ENCODE measurements at regions not wholly inside any gene's neighbourhood (a gene's known extent, or its start where the extent isn't known, plus 50 kb on each side); places are given as distances from the start of the nearest gene placed in this dataset.

DNA sequence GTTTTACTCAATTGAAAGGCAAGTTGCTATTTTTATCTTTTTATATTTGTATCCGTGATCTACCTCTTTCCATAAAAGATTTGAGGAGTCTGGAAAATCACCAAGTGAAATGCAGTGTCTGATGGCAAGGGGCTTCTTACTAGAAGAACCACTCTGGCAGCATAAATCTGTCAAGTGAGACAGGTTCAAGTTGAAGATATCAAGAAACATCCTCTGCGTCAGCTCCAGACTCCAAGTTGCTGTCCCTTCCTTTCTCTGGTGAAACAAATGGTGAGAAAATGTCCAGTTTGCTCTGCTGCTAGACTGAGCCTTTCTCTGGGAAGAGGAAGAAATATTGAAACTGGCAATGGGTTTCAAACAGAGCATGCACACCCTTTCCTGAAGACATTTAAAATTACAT, 411.2 kb downstream of the PLPP3 start:
- FAIRE-seq (no peak), DNase-seq (ENCODE audit: low read depth in 1 of 2, low spot score in 2 of 2) (no peak)
- Histone ChIP-seq H3K9ac (replicated peaks in 1 of 4; ENCODE audit: extremely low read depth in 1 of 4, low read depth in 3 of 4, low read length in 3 of 4) (no peak overlapping the region), H4K8ac (ENCODE audit: extremely low read depth, insufficient read depth, low read length) (no peak overlapping the region), H3K14ac (ENCODE audit: insufficient read length) (no peak overlapping the region), H3K4me2 (ENCODE audit: insufficient read depth in 1 of 2, low read depth in 2 of 2, low read length in 2 of 2) (no peak overlapping the region), H3K4ac (replicated peaks; ENCODE audit: insufficient read length, low read depth, low read length) (no peak overlapping the region), H3K56ac (replicated peaks; ENCODE audit: insufficient read length, low read depth, low read length) (no peak overlapping the region), H3K23me2 (ENCODE audit: low read depth, low read length) (no peaks in the 10 kb centered on the region), H2BK12ac (ENCODE audit: low read depth, low read length) (no peak overlapping the region), H4K91ac (replicated peaks; ENCODE audit: insufficient read length, low read length) (no peak overlapping the region), H3K23ac (ENCODE audit: insufficient read length) (no peak overlapping the region), H4K20me1 (replicated peaks in 1 of 2; ENCODE audit: control insufficient read depth in 1 of 2, insufficient read depth in 2 of 2, low read length in 2 of 2) (no peaks in the 10 kb centered on the region), H3K4me3 (ENCODE audit: extremely low read depth in 1 of 4, insufficient read depth in 2 of 4, low read depth in 3 of 4, low read length in 4 of 4) (no peak overlapping the region), H2BK15ac (ENCODE audit: low read length) (no peak overlapping the region), H3K36me3 (ENCODE audit: control insufficient read depth in 2 of 4, insufficient read depth in 4 of 4, low read length in 3 of 4) (no peaks in the 10 kb centered on the region), H2AK5ac (ENCODE audit: low read depth, low read length) (no peak overlapping the region), H3K79me1 (ENCODE audit: low read depth, low read length) (no peaks in the 10 kb centered on the region), H3K9me3 (ENCODE audit: insufficient read depth in 2 of 2, low read depth in 1 of 2, low read length in 1 of 2) (no peaks in the 10 kb centered on the region), H4K5ac (ENCODE audit: insufficient read length, low read depth, low read length) (no peak overlapping the region), H3K27me3 (replicated peaks in 1 of 4; ENCODE audit: control insufficient read depth in 3 of 4, extremely low read depth in 1 of 4, insufficient read depth in 3 of 4, low read length in 3 of 4) (no peaks in the 10 kb centered on the region), H2BK20ac (ENCODE audit: low read length) (no peak overlapping the region; the same call in 1 of the 2 replicates), H2AFZ (ENCODE audit: low read length) (no peak overlapping the region), H3K79me2 (ENCODE audit: control insufficient read depth in 1 of 2, insufficient read depth in 2 of 2, low read length in 2 of 2) (no peaks in the 10 kb centered on the region), H3K18ac (ENCODE audit: extremely low read depth, low read length) (no peak overlapping the region), H3K27ac (ENCODE audit: low read depth, low read length) (no peak overlapping the region), H2BK5ac (ENCODE audit: low read depth, low read length) (no peak overlapping the region), H3K4me1 (replicated peaks in 1 of 4; ENCODE audit: control insufficient read depth in 3 of 4, insufficient read depth in 4 of 4, low read length in 3 of 4) (peaks cover 0 to 5% (median 3%) of the 10 kb centered on the region in 4 experiments; a peak in 3 of 7 replicates), H2BK120ac (replicated peaks; ENCODE audit: low read depth, low read length) (no peak overlapping the region)
- 88% methylated on average over 2 of the region's 2 CpGs; no CpG with 5 or more reads in 1 of the 2 experiments for WGBS, 2 experiments (ENCODE audit: extremely low coverage in 1 of 2, insufficient coverage in 1 of 2, insufficient read length in 1 of 2, insufficient replicate concordance in 2 of 2, low coverage in 1 of 2, low lambda C conversion rate in 2 of 2, missing lambda C conversion rate in 1 of 2)
- POLR2A ChIA-PET (ENCODE audit: partially characterized antibody), result no interaction called here
- TF ChIP-seq SUZ12 (IDR thresholded peaks at IDR 0.05; ENCODE audit: low read length) (no peak), BRCA1 (IDR thresholded peaks at IDR 0.05; ENCODE audit: low read depth, low read length) (no peak), NANOG (IDR thresholded peaks at IDR 0.05; ENCODE audit: insufficient read depth, low read depth, low read length, poor library complexity, severe bottlenecking) (no peak), SIN3A (conservative IDR thresholded peaks at IDR 0.05 in 1 of 2, IDR thresholded peaks at IDR 0.05 in 1 of 2; ENCODE audit: low read depth in 1 of 2, low read length in 2 of 2) (no peak), ZNF274 (IDR thresholded peaks at IDR 0.05; ENCODE audit: borderline replicate concordance, extremely low read depth, low read length) (no peak), KDM4A (IDR thresholded peaks at IDR 0.05; ENCODE audit: low read depth, low read length, severe bottlenecking) (no peak), POLR2AphosphoS5 (IDR thresholded peaks at IDR 0.05; ENCODE audit: low read depth, low read length) (no peak), SIX5 (IDR thresholded peaks at IDR 0.05; ENCODE audit: low read depth, low read length) (no peak), MAFK (IDR thresholded peaks at IDR 0.05; ENCODE audit: low read depth, low read length) (no peak), CTBP2 (IDR thresholded peaks at IDR 0.05; ENCODE audit: borderline replicate concordance, insufficient read depth, insufficient read length, low read length) (no peak)
- CTCF ChIA-PET (ENCODE audit: partially characterized antibody), result no interaction called here
